RWPE1 (cell line): ENCODE measurements at regions not wholly inside any gene's neighbourhood (a gene's known extent, or its start where the extent isn't known, plus 50 kb on each side); places are given as distances from the start of the nearest gene placed in this dataset.

Source experiments
- CTCF ChIA-PET: fragments of 350-600 bp; sonication (Branson Sonifier 250); formaldehyde crosslinking; extraction: SDS; loops from one replicate; lab custom pipeline; 2021; lab: Yijun Ruan, JAX
- POLR2A ChIA-PET: fragments of 400-600 bp; formaldehyde crosslinking; extraction: SDS; loops from one replicate; lab custom pipeline; 2020; ENCODE audit warnings: antibody characterized with exemption; ENCODE audit not compliant: low non-redundant PET; lab: Yijun Ruan, JAX
- DNase-seq: peaks from one replicate; pipeline ENCODE4 v3.0.0; 2012; ENCODE audit warnings: low spot score
- H3K27ac ChIP-seq: fragments of 450-650 bp; 2 replicates; pipeline ENCODE4 v1.5.1; 2017
- TF ChIP-seq, protein P1 (sequence below): fragments of 450-650 bp; conservative IDR thresholded peaks from 2 replicates; pipeline ENCODE4 v1.5.1; 2017; ENCODE audit warnings: low read depth, mild to moderate bottlenecking

DNA sequence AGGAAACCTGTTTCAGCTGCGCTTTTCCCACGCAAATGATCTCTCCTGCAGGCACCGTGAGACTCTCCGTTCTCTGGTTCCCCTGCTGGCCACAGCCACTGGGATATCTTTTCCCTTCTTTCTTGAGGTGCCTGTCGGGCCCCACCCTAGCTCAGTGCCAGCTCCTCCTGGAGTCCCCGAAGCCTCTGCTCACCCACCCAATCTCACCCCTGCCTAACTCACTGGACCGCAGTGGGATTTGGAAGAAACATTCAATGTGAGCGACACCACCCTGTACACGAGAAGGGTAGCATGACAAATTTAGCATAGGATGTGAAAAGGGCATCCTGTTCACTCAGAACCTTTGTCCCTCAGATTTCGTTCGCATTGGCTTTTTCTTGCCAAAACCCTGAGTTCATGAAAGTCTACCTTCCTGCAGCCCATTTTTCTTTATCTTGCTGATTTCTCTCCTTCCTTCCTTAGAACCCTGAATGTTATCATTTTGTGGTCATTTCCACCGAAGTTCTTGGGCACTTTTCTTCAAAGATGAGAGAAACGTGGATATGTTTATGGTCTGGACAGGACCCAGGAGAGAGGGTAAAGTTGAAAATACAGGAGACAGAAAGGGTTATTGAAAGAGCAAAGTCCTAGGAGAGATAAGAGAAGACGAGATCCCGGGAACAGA is 63.6 kb upstream of the ELK3 start:
- POLR2A ChIA-PET, result no interaction called here
- CTCF ChIA-PET, result no interaction called here
- TF ChIP-seq, protein P1, sequence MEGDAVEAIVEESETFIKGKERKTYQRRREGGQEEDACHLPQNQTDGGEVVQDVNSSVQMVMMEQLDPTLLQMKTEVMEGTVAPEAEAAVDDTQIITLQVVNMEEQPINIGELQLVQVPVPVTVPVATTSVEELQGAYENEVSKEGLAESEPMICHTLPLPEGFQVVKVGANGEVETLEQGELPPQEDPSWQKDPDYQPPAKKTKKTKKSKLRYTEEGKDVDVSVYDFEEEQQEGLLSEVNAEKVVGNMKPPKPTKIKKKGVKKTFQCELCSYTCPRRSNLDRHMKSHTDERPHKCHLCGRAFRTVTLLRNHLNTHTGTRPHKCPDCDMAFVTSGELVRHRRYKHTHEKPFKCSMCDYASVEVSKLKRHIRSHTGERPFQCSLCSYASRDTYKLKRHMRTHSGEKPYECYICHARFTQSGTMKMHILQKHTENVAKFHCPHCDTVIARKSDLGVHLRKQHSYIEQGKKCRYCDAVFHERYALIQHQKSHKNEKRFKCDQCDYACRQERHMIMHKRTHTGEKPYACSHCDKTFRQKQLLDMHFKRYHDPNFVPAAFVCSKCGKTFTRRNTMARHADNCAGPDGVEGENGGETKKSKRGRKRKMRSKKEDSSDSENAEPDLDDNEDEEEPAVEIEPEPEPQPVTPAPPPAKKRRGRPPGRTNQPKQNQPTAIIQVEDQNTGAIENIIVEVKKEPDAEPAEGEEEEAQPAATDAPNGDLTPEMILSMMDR, result no peak
- DNase-seq, result no peak
- no peak overlapping the region for H3K27ac ChIP-seq

DNA sequence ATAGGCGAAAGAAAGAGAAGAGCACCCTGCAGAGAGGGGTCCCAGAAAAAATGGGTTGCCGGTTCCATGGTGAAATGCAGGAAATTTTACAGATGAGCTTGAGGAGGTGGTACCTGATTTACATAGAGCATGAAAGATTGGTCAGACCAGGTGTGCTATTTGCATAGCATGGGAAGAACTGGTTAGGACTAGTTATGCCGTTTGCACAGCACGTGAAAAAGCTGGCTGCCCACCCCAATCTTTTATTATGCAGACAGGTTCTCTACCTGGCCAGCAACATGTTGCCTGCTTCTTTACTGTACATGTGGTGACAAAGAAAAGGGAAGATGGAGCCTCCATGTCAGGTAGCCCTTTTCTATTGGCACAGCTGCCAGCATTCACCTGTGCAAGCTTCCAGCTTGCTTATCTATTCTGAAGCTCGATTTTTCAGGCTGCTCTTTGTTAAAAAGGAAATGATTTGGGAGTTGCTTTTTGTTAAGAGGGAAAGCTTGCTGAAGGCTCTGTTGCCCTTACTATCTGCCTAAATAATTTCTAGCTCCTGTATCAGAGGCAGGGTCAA is 62.9 kb upstream of the ELK3 start:
- TF ChIP-seq, protein P1, result no peak
- POLR2A ChIA-PET, result no interaction called here
- CTCF ChIA-PET, result interaction anchor here (0.6 kb wide), 1 partner anchor 15 kb away, joined by 4 read pairs; no protein-coding TSS in a partner anchor
- H3K27ac ChIP-seq, result no peak overlapping the region
- no peak for DNase-seq

DNA sequence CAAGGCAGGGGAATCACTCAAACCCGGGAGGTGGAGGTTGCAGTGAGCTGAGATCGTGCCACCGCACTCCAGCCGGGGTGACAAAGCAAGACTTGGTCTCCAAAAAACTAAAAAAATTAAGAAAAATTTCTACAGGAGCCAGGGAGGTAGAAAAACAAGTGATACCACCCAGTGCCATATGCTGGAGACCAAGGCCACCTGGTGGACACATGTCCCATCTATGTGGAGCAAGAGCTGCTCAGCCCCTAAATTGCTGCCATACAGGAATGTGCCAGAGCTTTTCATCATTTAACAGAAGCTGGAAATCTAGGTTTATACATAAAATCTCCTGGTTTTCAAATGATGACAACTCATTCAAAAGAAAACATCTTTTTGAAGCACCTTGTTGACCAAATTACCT is 61.4 kb upstream of the ELK3 start:
- POLR2A ChIA-PET, result no interaction called here
- no peak overlapping the region for H3K27ac ChIP-seq
- no peak for DNase-seq
- TF ChIP-seq, protein P1, result no peak
- CTCF ChIA-PET, result interaction anchor here (0.6 to 0.7 kb wide), 3 partner anchors 24 to 117 kb away, joined by 3 read pairs; no protein-coding TSS in a partner anchor

GRCh38 chr12:96134200-96134599 is 60.0 kb upstream of the ELK3 start:
- POLR2A ChIA-PET, result no interaction called here
- DNase-seq, result no peak
- CTCF ChIA-PET, result no interaction called here
- no peak overlapping the region for H3K27ac ChIP-seq
- TF ChIP-seq, protein P1, result no peak

DNA sequence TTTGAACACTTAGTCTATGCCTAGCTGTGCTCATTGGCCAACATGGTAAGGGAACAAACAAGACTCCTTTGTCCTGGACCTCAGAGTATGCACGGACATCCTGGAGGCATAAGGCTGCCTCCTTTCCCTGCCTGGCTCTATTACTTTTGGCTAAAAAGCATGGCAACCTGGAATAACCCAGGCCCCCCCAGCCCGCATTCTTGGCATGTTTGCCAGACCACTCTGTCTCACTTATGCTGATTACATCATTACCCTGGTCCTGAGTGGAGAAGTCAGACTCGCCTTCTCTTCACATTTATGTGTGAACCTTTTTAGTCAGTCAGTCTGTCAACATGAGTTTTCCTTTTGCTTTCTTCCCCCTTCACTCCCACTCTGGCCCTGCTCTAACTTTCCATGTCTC is 58.0 kb upstream of the ELK3 start:
- H3K27ac ChIP-seq, result no peak overlapping the region
- TF ChIP-seq, protein P1, result no peak
- POLR2A ChIA-PET, result no interaction called here
- DNase-seq, result no peak
- CTCF ChIA-PET, result no interaction called here

DNA sequence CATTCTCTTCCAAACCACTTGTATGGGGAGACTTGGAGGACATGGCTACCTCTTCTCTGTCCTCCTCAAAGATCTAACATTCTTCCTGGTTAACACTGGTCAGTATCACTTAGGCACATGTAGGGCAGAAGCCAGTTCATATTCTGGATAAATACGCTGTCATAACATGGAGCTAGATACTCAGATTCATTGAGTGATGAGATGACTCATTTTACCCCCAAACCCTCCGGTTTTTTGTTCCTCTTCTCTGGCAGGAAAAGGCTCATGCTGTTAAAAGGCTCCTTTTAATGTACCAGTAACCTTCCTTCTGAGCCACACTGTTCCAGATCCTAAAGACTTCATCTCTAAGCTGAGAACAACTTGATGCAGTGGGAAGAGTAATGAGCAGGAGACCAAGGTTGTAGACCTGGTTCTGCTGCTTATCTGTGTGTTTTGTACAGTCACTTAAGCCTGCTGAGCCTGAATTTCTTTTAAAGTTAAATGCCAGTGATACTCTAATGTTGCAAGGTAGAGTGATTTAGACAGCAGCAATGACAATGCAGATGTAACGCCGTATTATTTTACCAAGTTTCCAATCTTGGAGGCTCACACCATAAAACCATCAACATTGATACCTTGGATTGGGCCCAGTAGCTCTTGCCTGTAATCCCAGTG is 57.3 kb upstream of the ELK3 start:
- H3K27ac ChIP-seq, result no peak overlapping the region
- TF ChIP-seq, protein P1, result no peak
- ChIA-PET CTCF (no interaction called here), POLR2A (no interaction called here)
- DNase-seq, result no peak
